HepG2 (cell line): ENCODE measurements at regions not wholly inside any gene's neighbourhood (a gene's known extent, or its start where the extent isn't known, plus 50 kb on each side); places are given as distances from the start of the nearest gene placed in this dataset.
A peak's percentile ranks its signal among the peaks of the same experiment; 100 is the strongest.

ENCODE experiments used
- ATAC-seq: fragments of 200-7000 bp; cut with Tn5 transposase; 3 replicates; pipeline ENCODE4 v1.9.1; 2020; ENCODE audit warnings: mild to moderate bottlenecking, moderate library complexity
- BruUV-seq: library from RNA; stranded (reverse); fragments of 400-500 nt; replicated peaks from 2 replicates; lab custom pipeline; 2021; lab: Mats Ljungman, UMichigan
- CTCF ChIA-PET: fragments of 300-600 bp; formaldehyde crosslinking; extraction: SDS; loops from one replicate; lab custom pipeline; 2021; ENCODE audit warnings: low total read pairs, inconsistent platforms, low intra/inter-chr PET ratio; lab: Yijun Ruan, JAX
- POLR2A ChIA-PET: fragments of 350-600 bp; sonication (Branson Sonifier 250); formaldehyde crosslinking; loops from one replicate; lab custom pipeline; 2020; ENCODE audit warnings: antibody characterized with exemption, inconsistent platforms; lab: Yijun Ruan, JAX
- DNase-seq: peaks from one replicate; pipeline ENCODE4 v3.0.0-alpha.2; 2015; ENCODE audit warnings: low spot score
- FAIRE-seq: peaks from 3 replicates; lab custom pipeline; 2011; peaks lifted over from hg19 to GRCh38; lab: Jason Lieb, UNC
- H2AFZ ChIP-seq: one replicate; pipeline ENCODE4 v1.6.1; 2011; ENCODE audit warnings: low read length, inconsistent platforms
- H3K27ac ChIP-seq: fragments of 300-600 bp; 3 replicates; pipeline ENCODE4 v1.8.0; 2011; ENCODE audit warnings: mixed run types, mild to moderate bottlenecking, mixed read lengths, low read length, inconsistent platforms; ENCODE audit not compliant: insufficient read depth; ENCODE audit errors: extremely low read length
- H3K27me3 ChIP-seq, 2 experiments: fragments of 200-600 bp in 1 of 2; 2 replicates in 1 of 2; 3 replicates in 1 of 2; pipeline versions ENCODE4 v1.6.0 to v1.8.0; 2011; ENCODE audit warnings: low read length in 2 of 2, mild to moderate bottlenecking in 2 of 2, moderate library complexity in 2 of 2, inconsistent platforms in 1 of 2; ENCODE audit not compliant: insufficient read depth in 2 of 2, control insufficient read depth in 1 of 2
- H3K36me3 ChIP-seq, 2 experiments: fragments of 200-600 bp in 1 of 2; replicated peaks in 1 of 2; 2 replicates in 1 of 2; 3 replicates in 1 of 2; pipeline versions ENCODE4 v1.5.1 to v1.8.0; 2011; ENCODE audit warnings: low read length in 2 of 2, inconsistent platforms in 1 of 2; ENCODE audit not compliant: insufficient read depth in 2 of 2, control insufficient read depth in 1 of 2
- H3K4me1 ChIP-seq: 2 replicates; pipeline ENCODE4 v1.5.1; 2012; ENCODE audit warnings: low read length, inconsistent platforms; ENCODE audit not compliant: insufficient read depth
- H3K4me2 ChIP-seq: 2 replicates; pipeline ENCODE4 v1.6.0; 2011; ENCODE audit warnings: low read depth, low read length, inconsistent platforms
- H3K4me3 ChIP-seq, 3 experiments: fragments of 200-600 bp in 1 of 3; sonication (generic), shearing (Covaris generic) in 1 of 3; replicated peaks in 1 of 3; 2 replicates each; pipeline ENCODE4 v1.5.1; 2011 to 2016; ENCODE audit warnings: low read length in 3 of 3, inconsistent platforms in 2 of 3, low read depth in 2 of 3, mild to moderate bottlenecking in 2 of 3, control low read depth in 1 of 3, mixed read lengths in 1 of 3; ENCODE audit not compliant: insufficient read depth in 1 of 3
- H3K79me2 ChIP-seq: one replicate; pipeline ENCODE4 v1.6.1; 2011; ENCODE audit warnings: low read length, inconsistent platforms; ENCODE audit not compliant: insufficient read depth
- H3K9ac ChIP-seq: 2 replicates; pipeline ENCODE4 v1.6.0; 2011; ENCODE audit warnings: mild to moderate bottlenecking, low read depth, low read length, inconsistent platforms; ENCODE audit not compliant: insufficient read depth
- H3K9me3 ChIP-seq: 2 replicates; pipeline ENCODE4 v1.5.1; 2012; ENCODE audit warnings: mild to moderate bottlenecking, low read length
- H4K20me1 ChIP-seq: 2 replicates; pipeline ENCODE4 v1.6.0; 2011; ENCODE audit warnings: inconsistent platforms, mild to moderate bottlenecking, low read length, moderate library complexity; ENCODE audit not compliant: insufficient read depth
- ARID2 ChIP-seq: sonication (generic); formaldehyde crosslinking; IDR thresholded peaks from 2 replicates; pipeline ENCODE4 v1.8.1; 2022; ENCODE audit warnings: mild to moderate bottlenecking, missing genetic modification reagents, borderline replicate concordance
- ELF4 ChIP-seq: sonication (generic); formaldehyde crosslinking; IDR thresholded peaks from 2 replicates; pipeline ENCODE4 v1.5.0; 2020; ENCODE audit warnings: missing genetic modification reagents, mild to moderate bottlenecking, moderate library complexity, borderline replicate concordance
- NBN ChIP-seq: fragments of 450-650 bp; conservative IDR thresholded peaks from 2 replicates; pipeline ENCODE4 v1.6.1; 2017
- SMC3 ChIP-seq: IDR thresholded peaks from 2 replicates; pipeline ENCODE4 v1.6.1; 2011; ENCODE audit warnings: low read length, improper control_type of control experiment
- SMYD3 ChIP-seq: sonication (generic); formaldehyde crosslinking; IDR thresholded peaks from 2 replicates; pipeline ENCODE4 v1.8.1; 2023; ENCODE audit warnings: mild to moderate bottlenecking, missing genetic modification reagents
- UBTF ChIP-seq: sonication (generic); formaldehyde crosslinking; IDR thresholded peaks from 2 replicates; pipeline ENCODE4 v1.4.0; 2020; ENCODE audit warnings: mild to moderate bottlenecking, missing genetic modification reagents
- ZBTB10 ChIP-seq: sonication (generic); formaldehyde crosslinking; IDR thresholded peaks from 2 replicates; pipeline ENCODE4 v1.4.0; 2020; ENCODE audit warnings: missing genetic modification reagents, borderline replicate concordance
- ZBTB8A ChIP-seq: sonication (generic); formaldehyde crosslinking; IDR thresholded peaks from 2 replicates; pipeline ENCODE4 v1.4.0; 2020; ENCODE audit warnings: mild to moderate bottlenecking, low read depth, missing genetic modification reagents, borderline replicate concordance
- ZFP36L1 ChIP-seq: sonication (generic); formaldehyde crosslinking; IDR thresholded peaks from 2 replicates; pipeline ENCODE4 v1.8.0; 2022; ENCODE audit warnings: mild to moderate bottlenecking, missing genetic modification reagents, moderate library complexity
- ZFP36L2 ChIP-seq: sonication (generic); formaldehyde crosslinking; IDR thresholded peaks from 2 replicates; pipeline ENCODE4 v1.4.0; 2020; ENCODE audit warnings: missing genetic modification reagents
- ZNF33B ChIP-seq: sonication (generic); formaldehyde crosslinking; IDR thresholded peaks from 2 replicates; pipeline ENCODE4 v1.5.1; 2020; ENCODE audit warnings: mild to moderate bottlenecking, missing genetic modification reagents
- ZNF646 ChIP-seq: sonication (generic); formaldehyde crosslinking; IDR thresholded peaks from 2 replicates; pipeline ENCODE4 v1.9.0; 2021; ENCODE audit warnings: mild to moderate bottlenecking, missing genetic modification reagents
- ZNF749 ChIP-seq: sonication (generic); formaldehyde crosslinking; IDR thresholded peaks from 2 replicates; pipeline ENCODE4 v1.8.0; 2022; ENCODE audit warnings: mild to moderate bottlenecking, missing genetic modification reagents, moderate library complexity, borderline replicate concordance
- WGBS: methylation state at CpG from one replicate; pipeline ENCODE4 v1.1.6; 2017; ENCODE audit warnings: low lambda C conversion rate; 5-methylcytosine and 5-hydroxymethylcytosine counted together
- in situ Hi-C: cut with HindIII; loops from 2 replicates; pipeline ENCODE4 v1.10.0; 2017; ENCODE audit warnings: low pct_unique_long_range_greater_than_20kb; ENCODE audit not compliant: extremely low pct_ligation_motif_present
- intact Hi-C: fragments of 100-400 bp; cut with micrococcal nuclease; formaldehyde crosslinking; loops from one replicate; pipeline ENCODE4 v1.10.0; 2022; ENCODE audit not compliant: unreplicated experiment

- Histone ChIP-seq H3K79me2 (no peaks in the 10 kb centered on the region), H3K9ac (no peak overlapping the region), H3K4me2 (no peak overlapping the region), H3K4me3 (no peak overlapping the region), H4K20me1 (no peaks in the 10 kb centered on the region), H3K27me3 (no peaks in the 10 kb centered on the region), H3K4me1 (peaks cover 68% of the 10 kb centered on the region), H3K27ac (no peak overlapping the region), H3K36me3 (no peaks in the 10 kb centered on the region), H2AFZ (no peak overlapping the region), H3K9me3 (no peaks in the 10 kb centered on the region)
- DNase-seq (no peak), ATAC-seq (no peak), FAIRE-seq (peak; percentile 91)
- TF ChIP-seq SMYD3 (CRISPR knock-in tag) (no peak), ZFP36L1 (CRISPR knock-in tag) (no peak), ELF4 (CRISPR knock-in tag) (no peak), ZBTB10 (no peak), ZNF33B (CRISPR knock-in tag) (no peak), ZBTB8A (CRISPR knock-in tag) (no peak), ARID2 (CRISPR knock-in tag) (no peak), ZNF749 (no peak), UBTF (CRISPR knock-in tag) (0 out of 2 replicates have a peak, but pooled peaks have one; percentile 1), ZFP36L2 (CRISPR knock-in tag) (no peak), SMC3 (no peak), NBN (no peak), ZNF646 (peak; percentile 84; the same call in 1 of the 2 replicates)
- 91% methylated on average over 4 of the region's 4 CpGs for WGBS
- intact Hi-C loops = no loop called here
- in situ Hi-C loops = no loop called here
- ChIA-PET POLR2A (no interaction called here), CTCF (no interaction called here)
- no TSS peak for BruUV-seq
Measured at GRCh38 chr13:30843548-30843947, 62.5 kb upstream of the MEDAG start.
